Stimulated activated CD8-positive, alpha-beta memory T cell treated with anti-CD3 and anti-CD28 coated beads, Interleukin-15, amount 100 ng/mL, for 4 hours (primary cell): ENCODE measurements at regions not wholly inside any gene's neighbourhood (a gene's known extent, or its start where the extent isn't known, plus 50 kb on each side); places are given as distances from the start of the nearest gene placed in this dataset.

Experiments
- DNase-seq, 2 donors: peaks; one replicate each; pipeline ENCODE4 v3.0.0-alpha.2; 2020; ENCODE audit warnings: low read depth in 2 of 2

- DNase-seq, result no peak
These were observed 53.8 kb downstream of the ADM start for GRCh38 chr11:10358696-10359095.

- DNase-seq, result no peak
These were observed 54.3 kb downstream of the ADM start for GRCh38 chr11:10359171-10359570.

GRCh38 chr11:10360835-10361234 lies 56.0 kb downstream of the ADM start:
- no peak for DNase-seq

- DNase-seq, result no peak
These were observed 60.2 kb downstream of the ADM start for GRCh38 chr11:10365045-10365444.

- DNase-seq, result peak; percentile 8 to 26
These were observed 61.9 kb downstream of the ADM start for GRCh38 chr11:10366568-10367331.

GRCh38 chr11:10371926-10372641 lies 67.2 kb downstream of the ADM start:
- DNase-seq, result no peak

GRCh38 chr11:10373340-10373739 lies 68.5 kb downstream of the ADM start:
- DNase-seq, result no peak

GRCh38 chr11:10373929-10374328 lies 69.1 kb downstream of the ADM start:
- no peak for DNase-seq

GRCh38 chr11:10374386-10374785 lies 69.5 kb downstream of the ADM start:
- no peak for DNase-seq

- DNase-seq, result no peak
These were observed 70.6 kb downstream of the ADM start for GRCh38 chr11:10375280-10375971.

- DNase-seq, result no peak
These were observed 71.2 kb downstream of the ADM start for GRCh38 chr11:10376061-10376460.

- no peak for DNase-seq
These were observed 72.3 kb downstream of the ADM start for GRCh38 chr11:10377183-10377582.

- no peak for DNase-seq
These were observed 73.5 kb downstream of the ADM start for GRCh38 chr11:10378362-10378761.

GRCh38 chr11:10379022-10379421 lies 74.1 kb downstream of the ADM start:
- DNase-seq, result no peak

GRCh38 chr11:10379426-10379825 lies 74.6 kb downstream of the ADM start:
- DNase-seq, result no peak

- DNase-seq, result no peak
These were observed 75.0 kb upstream of the AMPD3 start for GRCh38 chr11:10379871-10380568.

- DNase-seq, result no peak
These were observed 74.1 kb upstream of the AMPD3 start for GRCh38 chr11:10380921-10381320.

- no peak for DNase-seq
These were observed 73.3 kb upstream of the AMPD3 start for GRCh38 chr11:10381736-10382135.

- no peak for DNase-seq
These were observed 72.5 kb upstream of the AMPD3 start for GRCh38 chr11:10382518-10382917.

GRCh38 chr11:10385696-10386095 lies 69.4 kb upstream of the AMPD3 start:
- DNase-seq, result no peak

GRCh38 chr11:10386361-10386760 lies 68.7 kb upstream of the AMPD3 start:
- no peak for DNase-seq

GRCh38 chr11:10386861-10387205 lies 68.2 kb upstream of the AMPD3 start:
- no peak for DNase-seq
